Ovary (tissue), 3 donors: ENCODE measurements at regions not wholly inside any gene's neighbourhood (a gene's known extent, or its start where the extent isn't known, plus 50 kb on each side); places are given as distances from the start of the nearest gene placed in this dataset.

Experiments
- CTCF ChIP-seq, 3 donors: fragments of 450-650 bp in 2 of 3; fragments of 200-600 bp in 1 of 3; IDR thresholded peaks; one replicate each; pipeline versions ENCODE4 v1.5.1 to v1.8.0; 2016 to 2022; ENCODE audit warnings: antibody characterized with exemption in 3 of 3, mild to moderate bottlenecking in 1 of 3
- POLR2A ChIP-seq: fragments of 450-650 bp; IDR thresholded peaks from one replicate; pipeline ENCODE4 v1.6.1; 2017; ENCODE audit warnings: antibody characterized with exemption, mild to moderate bottlenecking, moderate library complexity
- donor health status: DM: no; HTN: no; CAD: no.

GRCh38 chr4:31585503-31585902 is 865.3 kb downstream of the PCDH7 start:
- TF ChIP-seq CTCF (IDR thresholded peaks at IDR 0.05) (no peak), POLR2A (no peak)
